ENCODE measurements at regions not wholly inside any gene's neighbourhood (a gene's known extent, or its start where the extent isn't known, plus 50 kb on each side); places are given as distances from the start of the nearest gene placed in this dataset.

- Histone ChIP-seq H4K91ac (ENCODE audit: low read depth, low read length, poor library complexity) (no peak overlapping the region), H3K9me3 (replicated peaks in 1 of 2; ENCODE audit: control insufficient read depth in 2 of 2, insufficient read depth in 1 of 2, low read depth in 1 of 2, low read length in 2 of 2) (no peaks in the 10 kb centered on the region), H2AFZ (ENCODE audit: low read length) (no peak overlapping the region), H3K79me1 (ENCODE audit: low read depth, low read length) (no peaks in the 10 kb centered on the region), H3K36me3 (replicated peaks in 1 of 2; ENCODE audit: control insufficient read depth in 2 of 2, insufficient read depth in 2 of 2, low read length in 2 of 2) (no peaks in the 10 kb centered on the region), H3K9ac (ENCODE audit: low read depth, low read length, poor library complexity) (no peak overlapping the region), H3K4me3 (ENCODE audit: low read length in 2 of 2) (no peak overlapping the region), H3K18ac (ENCODE audit: low read length) (no peak overlapping the region), H2BK15ac (ENCODE audit: low read length) (no peak overlapping the region), H3K27me3 (ENCODE audit: control insufficient read depth in 3 of 3, insufficient read depth in 3 of 3, low read depth in 1 of 3, low read length in 3 of 3) (no peaks in the 10 kb centered on the region), H3K14ac (ENCODE audit: low read length) (no peak overlapping the region), H3K4ac (ENCODE audit: low read length) (no peak overlapping the region), H2AK5ac (ENCODE audit: low read depth, low read length) (no peak overlapping the region), H3K4me2 (ENCODE audit: insufficient read depth, low read length, poor library complexity, severe bottlenecking) (no peak overlapping the region), H3K4me1 (ENCODE audit: control insufficient read depth in 2 of 2, insufficient read depth in 1 of 2, low read depth in 1 of 2, low read length in 2 of 2) (no peaks in the 10 kb centered on the region), H4K8ac (ENCODE audit: low read depth, low read length) (no peak overlapping the region), H3K23ac (ENCODE audit: low read depth, low read length, poor library complexity) (no peak overlapping the region), H3K27ac (replicated peaks; ENCODE audit: low read length) (no peak overlapping the region), H2BK12ac (ENCODE audit: low read length) (no peak overlapping the region), H2BK120ac (ENCODE audit: low read depth, low read length) (no peak overlapping the region), H2BK5ac (ENCODE audit: low read length) (no peak overlapping the region)
- no CpG with 5 or more reads among the region's 7 CpGs for WGBS, 2 donors (ENCODE audit: extremely low coverage in 2 of 2, insufficient read length in 2 of 2, insufficient replicate concordance in 1 of 2)
- DNase-seq (ENCODE audit: low spot score): no peak
These were observed 428.0 kb upstream of the AMELY start for GRCh38 chrY:7339391-7340087.

- H2BK120ac ChIP-seq (ENCODE audit: low read depth, low read length): no peak overlapping the region
- no peaks in the 10 kb centered on the region for H3K4me1 ChIP-seq (ENCODE audit: control insufficient read depth in 2 of 2, insufficient read depth in 1 of 2, low read depth in 1 of 2, low read length in 2 of 2)
- H3K18ac ChIP-seq (ENCODE audit: low read length): no peak overlapping the region
- H3K23ac ChIP-seq (ENCODE audit: low read depth, low read length, poor library complexity): no peak overlapping the region
- no peak overlapping the region for H2BK15ac ChIP-seq (ENCODE audit: low read length)
- no peak overlapping the region for H3K27ac ChIP-seq (replicated peaks; ENCODE audit: low read length)
- H3K9ac ChIP-seq (ENCODE audit: low read depth, low read length, poor library complexity): no peak overlapping the region
- H3K36me3 ChIP-seq (replicated peaks in 1 of 2; ENCODE audit: control insufficient read depth in 2 of 2, insufficient read depth in 2 of 2, low read length in 2 of 2): no peaks in the 10 kb centered on the region
- H2AK5ac ChIP-seq (ENCODE audit: low read depth, low read length): no peak overlapping the region
- H4K91ac ChIP-seq (ENCODE audit: low read depth, low read length, poor library complexity): no peak overlapping the region
- H4K8ac ChIP-seq (ENCODE audit: low read depth, low read length): no peak overlapping the region
- H3K14ac ChIP-seq (ENCODE audit: low read length): no peak overlapping the region
- no peak for DNase-seq (ENCODE audit: low spot score)
- H3K9me3 ChIP-seq (replicated peaks in 1 of 2; ENCODE audit: control insufficient read depth in 2 of 2, insufficient read depth in 1 of 2, low read depth in 1 of 2, low read length in 2 of 2): no peaks in the 10 kb centered on the region
- no peak overlapping the region for H2BK12ac ChIP-seq (ENCODE audit: low read length)
- no peak overlapping the region for H3K4me2 ChIP-seq (ENCODE audit: insufficient read depth, low read length, poor library complexity, severe bottlenecking)
- H3K4me3 ChIP-seq (ENCODE audit: low read length in 2 of 2): no peak overlapping the region
- H2AFZ ChIP-seq (ENCODE audit: low read length): no peak overlapping the region
- H3K79me1 ChIP-seq (ENCODE audit: low read depth, low read length): no peaks in the 10 kb centered on the region
- H3K27me3 ChIP-seq (ENCODE audit: control insufficient read depth in 3 of 3, insufficient read depth in 3 of 3, low read depth in 1 of 3, low read length in 3 of 3): no peaks in the 10 kb centered on the region
- no CpG with 5 or more reads among the region's 13 CpGs for WGBS, 2 donors (ENCODE audit: extremely low coverage in 2 of 2, insufficient read length in 2 of 2, insufficient replicate concordance in 1 of 2)
- no peak overlapping the region for H3K4ac ChIP-seq (ENCODE audit: low read length)
- no peak overlapping the region for H2BK5ac ChIP-seq (ENCODE audit: low read length)
These were observed 424.7 kb upstream of the AMELY start for GRCh38 chrY:7336023-7336873.

- H2BK12ac ChIP-seq (ENCODE audit: low read length): no peak overlapping the region
These were observed 422.9 kb upstream of the AMELY start for GRCh38 chrY:7334449-7334848.

More at GRCh38 chrY:7334449-7334848, 422.9 kb upstream of the AMELY start:
- no peak overlapping the region for H3K4ac ChIP-seq (ENCODE audit: low read length)
- no peak overlapping the region for H3K18ac ChIP-seq (ENCODE audit: low read length)
- DNase-seq (ENCODE audit: low spot score): no peak
- no peak overlapping the region for H3K4me2 ChIP-seq (ENCODE audit: insufficient read depth, low read length, poor library complexity, severe bottlenecking)
- no peak overlapping the region for H4K91ac ChIP-seq (ENCODE audit: low read depth, low read length, poor library complexity)
- H3K79me1 ChIP-seq (ENCODE audit: low read depth, low read length): no peaks in the 10 kb centered on the region
- no peak overlapping the region for H3K9ac ChIP-seq (ENCODE audit: low read depth, low read length, poor library complexity)
- no peak overlapping the region for H2AFZ ChIP-seq (ENCODE audit: low read length)
- no peak overlapping the region for H3K14ac ChIP-seq (ENCODE audit: low read length)
- no peaks in the 10 kb centered on the region for H3K27me3 ChIP-seq (ENCODE audit: control insufficient read depth in 3 of 3, insufficient read depth in 3 of 3, low read depth in 1 of 3, low read length in 3 of 3)
- no CpG with 5 or more reads among the region's 1 CpG for WGBS, 2 donors (ENCODE audit: extremely low coverage in 2 of 2, insufficient read length in 2 of 2, insufficient replicate concordance in 1 of 2)
- no peaks in the 10 kb centered on the region for H3K36me3 ChIP-seq (replicated peaks in 1 of 2; ENCODE audit: control insufficient read depth in 2 of 2, insufficient read depth in 2 of 2, low read length in 2 of 2)
- no peak overlapping the region for H2BK15ac ChIP-seq (ENCODE audit: low read length)
- H3K23ac ChIP-seq (ENCODE audit: low read depth, low read length, poor library complexity): no peak overlapping the region
- no peak overlapping the region for H4K8ac ChIP-seq (ENCODE audit: low read depth, low read length)
- no peak overlapping the region for H2BK5ac ChIP-seq (ENCODE audit: low read length)
- H2AK5ac ChIP-seq (ENCODE audit: low read depth, low read length): no peak overlapping the region
- no peak overlapping the region for H2BK120ac ChIP-seq (ENCODE audit: low read depth, low read length)
- H3K4me1 ChIP-seq (ENCODE audit: control insufficient read depth in 2 of 2, insufficient read depth in 1 of 2, low read depth in 1 of 2, low read length in 2 of 2): no peaks in the 10 kb centered on the region
- H3K27ac ChIP-seq (replicated peaks; ENCODE audit: low read length): no peak overlapping the region
- no peak overlapping the region for H3K4me3 ChIP-seq (ENCODE audit: low read length in 2 of 2)
- no peaks in the 10 kb centered on the region for H3K9me3 ChIP-seq (replicated peaks in 1 of 2; ENCODE audit: control insufficient read depth in 2 of 2, insufficient read depth in 1 of 2, low read depth in 1 of 2, low read length in 2 of 2)
